ENCODE measurements at regions not wholly inside any gene's neighbourhood (a gene's known extent, or its start where the extent isn't known, plus 50 kb on each side); places are given as distances from the start of the nearest gene placed in this dataset.

DNA sequence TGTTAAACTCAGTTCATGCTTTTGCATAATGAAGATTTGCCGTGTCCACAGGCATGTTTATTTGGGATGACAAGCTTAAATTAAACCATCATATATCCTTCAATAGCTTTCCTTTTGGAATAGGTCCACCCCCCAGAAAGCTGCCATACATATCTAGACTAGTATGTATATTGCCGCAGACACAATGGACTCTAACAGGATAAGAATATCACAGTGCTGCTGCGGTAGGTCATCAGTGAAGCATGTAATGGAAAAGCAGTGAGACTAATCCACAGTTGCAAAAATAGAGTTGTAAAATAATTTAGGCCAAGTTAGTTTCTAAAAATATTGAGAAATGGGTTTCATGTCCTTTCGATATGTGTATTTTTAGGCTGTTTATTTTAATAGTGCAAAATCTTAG lies 819.9 kb upstream of the DPPA4 start:
- TF ChIP-seq BCL6 (CRISPR knock-in tag; IDR thresholded peaks at IDR 0.05), result no peak
- no peak for TF ChIP-seq GTF2F1 (IDR thresholded peaks at IDR 0.05; ENCODE audit: low read depth, low read length)
- no peak for TF ChIP-seq JUND (IDR thresholded peaks at IDR 0.05; ENCODE audit: borderline replicate concordance, low read depth, low read length)
- TF ChIP-seq JUND (tag; IDR thresholded peaks at IDR 0.05; ENCODE audit: borderline replicate concordance, low read depth, low read length), result no peak
- TF ChIP-seq ZNF695 (CRISPR knock-in tag; IDR thresholded peaks at IDR 0.05), result no peak
- TF ChIP-seq EZH2 (IDR thresholded peaks at IDR 0.05; ENCODE audit: borderline replicate concordance, low read depth, low read length), result no peak
- TF ChIP-seq RAD21 (CRISPR knock-in tag; conservative IDR thresholded peaks at IDR 0.05 in 1 of 2, IDR thresholded peaks at IDR 0.05 in 1 of 2), result no peak
- no peak for TF ChIP-seq ZNF57 (CRISPR knock-in tag; IDR thresholded peaks at IDR 0.05)
- TF ChIP-seq PRPF4 (IDR thresholded peaks at IDR 0.05; ENCODE audit: insufficient read depth, low read depth, low read length, poor library complexity, severe bottlenecking), result no peak
- no peak for TF ChIP-seq CEBPB (tag; IDR thresholded peaks at IDR 0.05)
- no peak for TF ChIP-seq HNRNPLL (IDR thresholded peaks at IDR 0.05; ENCODE audit: low read depth, low read length, poor library complexity, severe bottlenecking)
- no peak for TF ChIP-seq NFYB (IDR thresholded peaks at IDR 0.05; ENCODE audit: extremely low read depth, insufficient read length)

Data from K562 (cell line).